KMS-11 (cell line): ENCODE measurements at regions not wholly inside any gene's neighbourhood (a gene's known extent, or its start where the extent isn't known, plus 50 kb on each side); places are given as distances from the start of the nearest gene placed in this dataset.
"Not testable (repeated sequence)": the region's sequence is repeated elsewhere in the genome, so short reads cannot be mapped to it uniquely, and the experiment has no call there.

Experiments used
- H2AFZ ChIP-seq: fragments of 200-600 bp; sonication (generic); 2 replicates; pipeline ENCODE4 v1.6.1; 2016; ENCODE audit warnings: antibody characterized with exemption, mixed run types, low read depth
- H3K27ac ChIP-seq: fragments of 200-600 bp; sonication (generic); 2 replicates; pipeline ENCODE4 v1.6.1; 2016; ENCODE audit warnings: mild to moderate bottlenecking, mixed run types
- H3K27me3 ChIP-seq: fragments of 200-600 bp; sonication (generic); 2 replicates; pipeline ENCODE4 v1.6.1; 2017; ENCODE audit warnings: mild to moderate bottlenecking, low read depth, mixed run types, moderate library complexity; ENCODE audit not compliant: insufficient read depth
- H3K36me3 ChIP-seq: fragments of 200-600 bp; sonication (generic); 2 replicates; pipeline ENCODE4 v1.6.1; 2017; ENCODE audit warnings: mild to moderate bottlenecking, mixed run types; ENCODE audit not compliant: insufficient read depth
- H3K4me1 ChIP-seq: fragments of 200-600 bp; sonication (generic); 2 replicates; pipeline ENCODE4 v1.6.1; 2016; ENCODE audit warnings: mild to moderate bottlenecking, low read depth, mixed run types; ENCODE audit not compliant: poor library complexity, severe bottlenecking
- H3K4me2 ChIP-seq: fragments of 200-600 bp; sonication (generic); 2 replicates; pipeline ENCODE4 v1.7.0; 2016; ENCODE audit warnings: mild to moderate bottlenecking, mixed run types
- H3K4me3 ChIP-seq: fragments of 200-600 bp; sonication (generic); IDR thresholded peaks from 2 replicates; pipeline ENCODE4 v1.6.1; 2017; ENCODE audit warnings: low read depth, low read length, mixed read lengths; ENCODE audit not compliant: insufficient read depth
- H3K79me2 ChIP-seq: fragments of 200-600 bp; sonication (generic); 2 replicates; pipeline ENCODE4 v1.6.1; 2016; ENCODE audit warnings: low read depth, mixed run types; ENCODE audit not compliant: insufficient read depth
- H3K9ac ChIP-seq: fragments of 200-600 bp; sonication (generic); 2 replicates; pipeline ENCODE4 v1.6.1; 2016; ENCODE audit warnings: mild to moderate bottlenecking, mixed run types
- H4K20me1 ChIP-seq: fragments of 200-600 bp; sonication (generic); 2 replicates; pipeline ENCODE4 v1.6.1; 2016; ENCODE audit warnings: mild to moderate bottlenecking, mixed run types; ENCODE audit not compliant: insufficient read depth
- TF ChIP-seq, protein P1 (sequence below): fragments of 200-600 bp; sonication (generic); conservative IDR thresholded peaks from 2 replicates; pipeline ENCODE4 v1.6.1; 2017; ENCODE audit warnings: low read depth, mild to moderate bottlenecking, antibody characterized with exemption, low read length, moderate library complexity, mixed read lengths

DNA sequence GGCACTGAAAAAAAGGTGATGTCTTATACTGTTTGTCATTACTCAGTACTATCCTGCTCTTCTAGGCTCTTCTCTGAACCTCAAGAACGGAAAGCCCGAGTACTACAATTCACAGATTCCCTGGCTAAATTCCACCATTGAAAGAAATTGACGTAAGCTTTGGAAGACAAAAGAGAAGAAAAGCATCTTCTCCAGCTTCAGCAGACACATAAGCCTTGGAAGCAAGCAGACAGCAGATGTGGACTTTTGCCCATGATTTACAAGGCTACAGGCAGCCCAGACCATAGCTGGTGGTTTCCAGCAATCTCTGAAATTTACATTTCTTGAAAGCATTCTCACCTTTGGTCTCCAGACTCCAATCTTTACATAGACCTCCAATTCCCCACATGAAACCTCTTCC lies 289.0 kb downstream of the C1D start:
- TF ChIP-seq, protein P1, sequence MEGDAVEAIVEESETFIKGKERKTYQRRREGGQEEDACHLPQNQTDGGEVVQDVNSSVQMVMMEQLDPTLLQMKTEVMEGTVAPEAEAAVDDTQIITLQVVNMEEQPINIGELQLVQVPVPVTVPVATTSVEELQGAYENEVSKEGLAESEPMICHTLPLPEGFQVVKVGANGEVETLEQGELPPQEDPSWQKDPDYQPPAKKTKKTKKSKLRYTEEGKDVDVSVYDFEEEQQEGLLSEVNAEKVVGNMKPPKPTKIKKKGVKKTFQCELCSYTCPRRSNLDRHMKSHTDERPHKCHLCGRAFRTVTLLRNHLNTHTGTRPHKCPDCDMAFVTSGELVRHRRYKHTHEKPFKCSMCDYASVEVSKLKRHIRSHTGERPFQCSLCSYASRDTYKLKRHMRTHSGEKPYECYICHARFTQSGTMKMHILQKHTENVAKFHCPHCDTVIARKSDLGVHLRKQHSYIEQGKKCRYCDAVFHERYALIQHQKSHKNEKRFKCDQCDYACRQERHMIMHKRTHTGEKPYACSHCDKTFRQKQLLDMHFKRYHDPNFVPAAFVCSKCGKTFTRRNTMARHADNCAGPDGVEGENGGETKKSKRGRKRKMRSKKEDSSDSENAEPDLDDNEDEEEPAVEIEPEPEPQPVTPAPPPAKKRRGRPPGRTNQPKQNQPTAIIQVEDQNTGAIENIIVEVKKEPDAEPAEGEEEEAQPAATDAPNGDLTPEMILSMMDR: no peak
- no peaks in the 10 kb centered on the region for H3K4me1 ChIP-seq

DNA sequence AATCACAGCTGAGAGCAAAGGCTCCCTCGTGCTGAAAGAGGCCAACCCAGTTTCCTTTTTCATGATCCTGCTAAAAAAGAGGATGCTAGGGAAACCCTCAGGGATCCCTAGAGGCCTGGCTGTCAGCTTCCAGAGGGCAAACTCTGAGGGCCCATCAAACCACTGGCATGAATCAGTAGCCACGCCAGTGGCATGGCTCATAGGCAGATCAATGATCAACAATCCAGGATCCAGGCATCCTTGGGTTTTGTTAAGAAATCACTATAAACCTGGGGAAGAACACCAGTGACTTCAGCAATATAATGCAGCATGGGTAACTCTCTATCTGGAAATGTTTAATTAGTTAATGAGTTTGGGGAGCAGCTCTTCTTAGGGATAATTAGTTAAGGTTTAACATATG lies 286.5 kb downstream of the C1D start:
- H4K20me1 ChIP-seq: no peaks in the 10 kb centered on the region
- no peak overlapping the region for H3K4me3 ChIP-seq
- H3K27me3 ChIP-seq: no peaks in the 10 kb centered on the region
- H3K4me1 ChIP-seq: no peaks in the 10 kb centered on the region
- H3K36me3 ChIP-seq: no peaks in the 10 kb centered on the region
- no peak overlapping the region for H3K4me2 ChIP-seq
- H3K79me2 ChIP-seq: no peaks in the 10 kb centered on the region
- no peak overlapping the region for H3K9ac ChIP-seq
- H2AFZ ChIP-seq: no peak overlapping the region
- TF ChIP-seq, protein P1: no peak
- no peak overlapping the region for H3K27ac ChIP-seq

More for the DNA sequence above, 289.0 kb downstream of the C1D start:
- no peaks in the 10 kb centered on the region for H3K27me3 ChIP-seq
- no peak overlapping the region for H3K4me3 ChIP-seq
- no peak overlapping the region for H3K4me2 ChIP-seq
- no peak overlapping the region for H3K27ac ChIP-seq
- H2AFZ ChIP-seq: peak overlapping the region; percentile 1; the same call in 1 of the 2 replicates
- H4K20me1 ChIP-seq: no peaks in the 10 kb centered on the region
- H3K79me2 ChIP-seq: no peaks in the 10 kb centered on the region
- no peak overlapping the region for H3K9ac ChIP-seq
- H3K36me3 ChIP-seq: no peaks in the 10 kb centered on the region

DNA sequence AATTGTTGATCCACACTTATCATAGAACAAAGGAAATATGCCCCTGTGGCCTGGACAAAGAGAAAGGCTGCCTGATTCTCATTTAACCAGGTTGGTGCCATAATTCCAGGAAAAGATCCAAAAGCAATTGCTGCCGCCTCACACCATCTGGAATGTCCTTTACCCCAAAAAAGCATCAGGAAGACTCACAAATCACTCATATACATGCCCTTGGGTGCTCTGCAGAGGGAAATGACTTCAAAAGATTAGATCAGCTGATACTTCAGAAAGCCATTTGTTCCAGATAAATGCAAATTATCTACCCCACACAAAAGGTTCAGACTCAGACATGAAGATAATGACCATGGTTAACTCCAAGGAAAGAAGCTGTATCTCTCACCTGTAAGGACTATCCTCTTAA lies 285.8 kb downstream of the C1D start:
- no peak overlapping the region for H2AFZ ChIP-seq
- no peak overlapping the region for H3K9ac ChIP-seq
- TF ChIP-seq, protein P1: no peak
- H3K36me3 ChIP-seq: no peaks in the 10 kb centered on the region
- H3K27me3 ChIP-seq: no peaks in the 10 kb centered on the region
- no peak overlapping the region for H3K4me2 ChIP-seq
- no peak overlapping the region for H3K4me3 ChIP-seq
- H3K79me2 ChIP-seq: no peaks in the 10 kb centered on the region
- H3K27ac ChIP-seq: no peak overlapping the region
- no peaks in the 10 kb centered on the region for H4K20me1 ChIP-seq
- no peaks in the 10 kb centered on the region for H3K4me1 ChIP-seq

DNA sequence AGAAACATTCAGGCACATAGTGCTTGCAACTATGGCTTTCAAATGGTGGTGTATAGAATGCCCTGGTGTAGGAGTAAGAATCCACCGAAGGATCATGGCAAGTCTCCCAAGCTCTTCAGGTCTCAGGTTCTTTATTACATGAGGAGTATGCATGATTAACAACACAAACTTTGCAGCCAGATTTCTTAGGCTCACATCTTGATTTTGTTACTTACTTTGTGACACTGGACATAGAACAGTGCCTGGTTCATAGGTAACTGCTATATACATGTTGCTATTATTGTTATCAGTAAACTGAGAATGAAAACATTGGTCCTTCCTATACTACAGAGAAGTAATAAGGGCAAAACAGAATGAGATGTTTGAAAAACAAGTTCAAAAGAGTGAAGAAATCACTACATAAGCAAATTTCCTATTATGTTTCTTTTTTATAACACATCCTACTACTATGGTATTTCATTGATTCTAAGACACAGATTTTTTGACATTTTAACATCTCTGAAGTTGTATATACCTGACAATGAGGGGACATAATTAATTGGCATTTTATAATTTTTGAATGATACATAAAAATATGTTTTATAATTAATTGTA lies 284.9 kb downstream of the C1D start:
- Histone ChIP-seq H3K27me3 (no peaks in the 10 kb centered on the region), H4K20me1 (no peaks in the 10 kb centered on the region), H3K36me3 (no peaks in the 10 kb centered on the region), H2AFZ (no peak overlapping the region), H3K4me2 (no peak overlapping the region), H3K4me1 (no peaks in the 10 kb centered on the region), H3K9ac (no peak overlapping the region), H3K79me2 (no peaks in the 10 kb centered on the region), H3K27ac (no peak overlapping the region), H3K4me3 (no peak overlapping the region)
- TF ChIP-seq, protein P1: no peak

DNA sequence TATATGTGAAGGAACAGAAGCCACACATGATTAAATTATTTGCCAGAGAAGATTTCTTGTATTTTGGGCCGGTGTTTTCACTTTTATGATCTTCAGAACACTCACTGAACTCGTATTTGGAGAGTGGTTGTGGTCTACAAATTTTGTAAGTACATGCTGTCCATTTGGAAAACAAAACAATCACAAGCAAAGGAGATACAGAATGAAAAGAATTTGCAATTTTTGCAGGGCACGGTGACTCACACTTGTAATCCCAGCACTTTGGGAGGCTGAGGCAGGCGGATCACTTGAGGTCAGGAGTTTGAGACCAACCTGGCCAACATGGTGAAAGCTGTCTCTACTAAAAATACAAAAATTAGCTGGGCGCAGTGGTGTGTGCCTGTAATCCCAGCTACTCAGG lies 282.0 kb downstream of the C1D start:
- not testable (repeated sequence) for H4K20me1 ChIP-seq, H3K9ac ChIP-seq, H3K4me1 ChIP-seq, H2AFZ ChIP-seq, H3K36me3 ChIP-seq, H3K27me3 ChIP-seq, H3K4me2 ChIP-seq, H3K27ac ChIP-seq, H3K4me3 ChIP-seq, H3K79me2 ChIP-seq
